Ovary (tissue), 7 donors: ENCODE measurements at regions not wholly inside any gene's neighbourhood (a gene's known extent, or its start where the extent isn't known, plus 50 kb on each side); places are given as distances from the start of the nearest gene placed in this dataset.

Experiments
- DNase-seq, 5 donors: peaks; one replicate each; pipeline ENCODE4 v3.0.0-alpha.2; 2019 to 2020
- H3K27ac ChIP-seq, 2 donors: fragments of 200-600 bp; one replicate each; pipeline versions ENCODE4 v1.5.1 to v1.8.0; 2019 to 2022
- H3K27me3 ChIP-seq: fragments of 200-600 bp; one replicate; pipeline ENCODE4 v1.8.0; 2022
- H3K36me3 ChIP-seq: fragments of 200-600 bp; sonication (generic); one replicate; pipeline ENCODE4 v1.5.1; 2019
- H3K4me1 ChIP-seq: one replicate; pipeline ENCODE4 v1.8.1; 2013; ENCODE audit warnings: mild to moderate bottlenecking, moderate library complexity; ENCODE audit not compliant: insufficient read depth
- H3K4me3 ChIP-seq: fragments of 200-600 bp; sonication (generic); one replicate; pipeline ENCODE4 v1.5.1; 2017
- H3K9me3 ChIP-seq, 2 donors: fragments of 200-600 bp in 1 of 2; sonication (generic) in 1 of 2; one replicate each; pipeline versions ENCODE4 v1.5.1 to v1.8.1; 2013 to 2019; ENCODE audit warnings: mild to moderate bottlenecking in 1 of 2, moderate library complexity in 1 of 2
- CTCF ChIP-seq, 3 donors: fragments of 450-650 bp in 2 of 3; fragments of 200-600 bp in 1 of 3; IDR thresholded peaks; one replicate each; pipeline versions ENCODE4 v1.5.1 to v1.8.0; 2016 to 2022; ENCODE audit warnings: antibody characterized with exemption in 3 of 3, mild to moderate bottlenecking in 1 of 3
- EP300 ChIP-seq: sonication (generic); formaldehyde crosslinking; IDR thresholded peaks from one replicate; pipeline ENCODE4 v1.6.1; 2017; ENCODE audit warnings: antibody characterized with exemption
- POLR2A ChIP-seq: fragments of 450-650 bp; IDR thresholded peaks from one replicate; pipeline ENCODE4 v1.6.1; 2017; ENCODE audit warnings: antibody characterized with exemption, mild to moderate bottlenecking, moderate library complexity
- WGBS, 3 donors: extraction: QIAGEN DNeasy Blood & Tissue Kit in 1 of 3; methylation state at CpG; one replicate each; pipeline versions ENCODE4 v1.1.5 to v1.1.7; 2013 to 2017; 5-methylcytosine and 5-hydroxymethylcytosine counted together
- intact Hi-C, 4 donors: fragments of 100-400 bp; cut with DNase I; formaldehyde crosslinking; loops; one replicate each; pipeline versions ENCODE4 v1.11.0 to v1.15.1; 2022 to 2023
- donor health status: DM: no; HTN: no; CAD: no; lungs with moderate emphysema.
- donor health status: DM: no; HTN: no; CAD: no.
- donor health status: Bipolar disorder and iron deficiency.
- donor health status: DM: no; HTN: no; CAD: no.
- donor health status: DM: yes; HTN: yes; CAD: no.

DNA sequence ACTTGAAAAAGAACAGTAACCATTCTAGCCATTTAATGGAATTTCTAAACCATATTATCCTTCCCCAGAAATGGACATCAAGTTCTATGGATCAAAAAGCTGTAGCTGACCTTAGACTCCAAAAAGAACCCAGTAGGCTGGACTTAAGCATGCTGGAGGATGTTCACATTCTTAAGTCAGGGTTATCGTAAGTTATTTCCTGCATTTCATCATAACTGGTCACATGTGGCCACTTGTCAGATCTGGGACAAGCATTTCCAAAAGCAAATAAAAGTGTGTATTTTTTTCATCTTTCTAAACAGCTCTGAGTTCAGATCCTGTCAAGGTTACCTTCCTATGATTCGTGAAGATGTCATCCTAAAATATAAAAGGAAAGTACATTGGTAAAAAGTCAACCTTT lies 274.5 kb upstream of the PTGER4 start:
- WGBS, 3 donors = 63 to 71% (median 71%) methylated on average over 2 of the region's 2 CpGs
- H3K27ac ChIP-seq = no peak overlapping the region
- H3K27me3 ChIP-seq = no peaks in the 10 kb centered on the region
- H3K4me1 ChIP-seq = no peaks in the 10 kb centered on the region
- no peak for DNase-seq
- TF ChIP-seq EP300 = no peak
- no peak for TF ChIP-seq POLR2A
- no peak for TF ChIP-seq CTCF (IDR thresholded peaks at IDR 0.05)
- no peaks in the 10 kb centered on the region for H3K9me3 ChIP-seq
- no peak overlapping the region for H3K4me3 ChIP-seq
- H3K36me3 ChIP-seq = no peaks in the 10 kb centered on the region
- intact Hi-C loops = no loop called here

- Histone ChIP-seq H3K36me3 (no peaks in the 10 kb centered on the region), H3K27ac (no peak overlapping the region), H3K9me3 (no peaks in the 10 kb centered on the region), H3K4me1 (no peaks in the 10 kb centered on the region), H3K4me3 (no peak overlapping the region), H3K27me3 (no peaks in the 10 kb centered on the region)
- no peak for TF ChIP-seq CTCF (IDR thresholded peaks at IDR 0.05)
- no peak for TF ChIP-seq EP300
- no peak for TF ChIP-seq POLR2A
- DNase-seq = no peak
- intact Hi-C loops = no loop called here
Measured at GRCh38 chr5:40404613-40405012, 275.1 kb upstream of the PTGER4 start.

DNA sequence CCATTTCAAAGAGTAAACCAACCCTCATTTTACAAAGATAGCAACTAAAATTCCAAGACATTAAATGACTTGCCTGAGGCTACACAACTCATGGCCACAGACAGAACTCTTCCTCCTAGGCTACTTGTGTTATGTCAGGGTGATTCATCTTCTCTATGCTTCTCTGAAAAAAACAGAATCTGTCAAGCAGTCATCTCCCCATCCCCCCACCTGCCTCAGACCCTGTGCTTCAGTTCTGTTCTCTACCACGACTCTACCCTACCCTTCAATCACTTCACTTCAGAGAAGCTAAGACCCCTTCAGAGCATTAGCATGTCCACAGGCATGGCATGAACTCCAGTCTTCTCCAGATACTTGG lies 277.7 kb upstream of the PTGER4 start:
- Histone ChIP-seq H3K4me1 (no peaks in the 10 kb centered on the region), H3K4me3 (no peak overlapping the region), H3K36me3 (no peaks in the 10 kb centered on the region), H3K9me3 (no peaks in the 10 kb centered on the region), H3K27me3 (no peaks in the 10 kb centered on the region), H3K27ac (no peak overlapping the region)
- TF ChIP-seq EP300 (no peak), POLR2A (no peak), CTCF (IDR thresholded peaks at IDR 0.05) (no peak)
- WGBS, 3 donors = 31 to 65% (median 48%) methylated on average over 1 of the region's 1 CpG
- DNase-seq = no peak
- intact Hi-C loops = no loop called here

DNA sequence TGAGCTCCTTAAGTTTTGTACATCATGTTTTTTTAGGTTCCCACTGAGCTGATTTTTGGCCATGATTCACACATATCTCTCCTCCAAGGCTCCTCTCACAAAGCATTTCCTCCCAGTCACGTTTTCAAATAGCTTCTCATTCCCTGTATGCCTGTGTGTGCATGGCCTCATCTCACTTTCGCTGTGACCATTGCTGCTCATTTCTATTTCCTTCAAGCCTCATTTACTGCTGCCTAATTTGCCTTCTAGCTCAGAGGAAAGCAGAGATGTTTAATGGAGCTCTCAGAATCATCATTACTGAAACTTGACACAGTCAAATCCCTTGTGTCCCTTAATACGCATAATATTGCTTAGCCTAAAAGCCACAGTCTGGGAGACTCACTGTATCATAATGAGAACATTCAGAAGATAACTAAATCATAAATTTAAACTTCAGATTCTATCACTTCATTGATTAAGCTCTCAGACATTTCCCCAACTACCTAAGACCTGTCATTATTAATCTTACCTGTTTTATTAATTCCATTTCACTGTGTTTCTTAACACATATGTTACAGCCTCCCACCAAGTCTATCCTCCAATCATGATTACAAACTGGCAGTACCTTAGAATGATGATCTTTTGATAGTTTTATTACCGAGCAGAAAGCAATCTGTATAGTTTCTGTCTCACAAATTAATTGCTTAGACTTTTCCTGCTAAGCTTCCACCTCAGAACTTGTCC lies 278.3 kb upstream of the PTGER4 start:
- Histone ChIP-seq H3K36me3 (no peaks in the 10 kb centered on the region), H3K4me3 (no peak overlapping the region), H3K27ac (no peak overlapping the region), H3K4me1 (no peaks in the 10 kb centered on the region), H3K9me3 (no peaks in the 10 kb centered on the region), H3K27me3 (no peaks in the 10 kb centered on the region)
- no peak for TF ChIP-seq EP300
- TF ChIP-seq CTCF (IDR thresholded peaks at IDR 0.05) = no peak
- TF ChIP-seq POLR2A = no peak
- 55 to 58% (median 56%) methylated on average over 4 of the region's 4 CpGs for WGBS, 3 donors
- intact Hi-C loops = no loop called here
- no peak for DNase-seq
